ENCODE measurements at regions not wholly inside any gene's neighbourhood (a gene's known extent, or its start where the extent isn't known, plus 50 kb on each side); places are given as distances from the start of the nearest gene placed in this dataset.

DNA sequence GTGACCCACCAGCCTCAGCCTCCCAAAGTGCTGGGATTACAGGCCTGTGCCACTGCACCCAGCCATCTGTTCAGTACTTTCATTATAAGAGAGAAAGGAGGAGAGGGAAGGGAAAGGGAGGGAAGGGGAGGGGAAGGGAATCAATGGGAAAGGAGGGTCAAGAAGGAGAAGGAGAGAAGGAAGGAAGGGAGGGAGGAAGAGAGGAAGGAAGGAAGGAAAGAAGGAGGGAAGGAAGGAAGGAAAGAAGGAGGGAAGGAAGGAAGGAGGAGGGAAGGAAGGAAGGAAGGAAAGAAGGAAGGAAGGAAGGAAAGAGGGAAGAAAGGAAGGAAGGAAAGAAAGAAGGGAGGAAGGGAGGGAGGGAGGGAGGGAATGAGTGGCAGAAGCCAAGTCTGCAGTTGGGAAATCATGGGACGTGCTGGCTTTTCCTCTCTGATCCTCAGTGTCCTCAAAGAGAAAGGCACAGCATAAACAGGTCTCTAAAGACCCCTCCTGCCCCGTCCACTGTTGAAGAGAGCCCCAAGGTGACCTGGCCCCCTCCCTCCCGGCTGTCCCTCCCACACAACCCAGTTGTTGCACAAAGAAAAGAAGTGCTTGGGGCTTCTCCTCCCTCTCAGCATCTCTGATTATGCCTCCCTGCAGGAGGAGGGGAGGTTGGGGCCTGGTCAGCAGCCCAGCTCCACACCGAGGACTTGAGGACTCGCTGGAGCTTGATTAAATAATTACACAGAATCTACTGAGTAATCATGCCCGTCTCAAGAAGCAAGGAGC is 69.1 kb upstream of the TOP1 start:
- TF ChIP-seq ZNF274 (IDR thresholded peaks at IDR 0.05; ENCODE audit: low read depth, low read length) = no peak

GRCh38 chr20:40960101-40960500 is 68.5 kb upstream of the TOP1 start:
- no peak overlapping the region for H3K4me3 ChIP-seq (ENCODE audit: low read length)
- TF ChIP-seq ZNF274 (IDR thresholded peaks at IDR 0.05; ENCODE audit: low read depth, low read length) = no peak

More for the DNA sequence above, 69.1 kb upstream of the TOP1 start:
- no peak overlapping the region for H3K4me3 ChIP-seq (ENCODE audit: low read length)

DNA sequence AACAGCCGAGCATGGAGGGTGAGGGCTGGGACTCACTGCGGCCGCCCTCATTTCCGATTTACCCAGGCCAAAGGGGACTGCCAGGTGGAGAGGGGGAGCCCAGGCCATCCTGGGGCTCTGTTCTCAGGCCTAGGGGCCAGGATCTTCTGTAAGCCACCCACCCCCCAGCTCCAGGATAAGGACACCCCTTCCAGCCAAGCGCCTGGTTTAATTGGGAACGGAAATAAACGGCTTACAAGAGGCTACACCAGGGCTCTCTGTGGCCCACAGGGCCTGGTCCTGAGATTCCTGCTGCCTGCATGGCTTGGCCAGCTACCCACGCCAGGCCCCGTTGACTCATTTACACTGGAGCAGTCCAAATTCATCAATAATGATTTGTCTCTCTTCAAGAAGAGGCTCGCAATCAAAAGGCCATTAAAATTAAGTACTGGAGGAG is 68.1 kb upstream of the TOP1 start:
- H3K4me3 ChIP-seq (ENCODE audit: low read length) = no peak overlapping the region
- TF ChIP-seq ZNF274 (IDR thresholded peaks at IDR 0.05; ENCODE audit: low read depth, low read length) = no peak

DNA sequence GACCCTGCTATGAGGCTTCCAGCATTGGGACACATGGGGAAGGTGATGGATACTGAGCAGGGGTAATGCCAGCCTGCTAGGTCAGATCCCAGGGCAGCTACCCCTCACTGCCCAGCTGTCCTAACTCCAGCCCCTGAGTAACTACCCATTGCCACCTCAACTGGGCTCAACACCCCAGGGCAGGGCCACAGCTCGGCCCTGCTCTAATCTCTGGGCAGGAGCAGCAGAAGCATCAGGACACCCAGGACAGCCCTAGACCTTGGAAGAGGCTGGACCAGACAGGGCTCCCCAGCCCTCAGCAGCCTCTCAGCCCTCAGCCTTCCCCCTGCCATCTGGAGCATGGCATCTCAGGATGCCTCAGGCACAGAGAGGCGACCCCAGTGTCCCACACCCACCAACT is 67.4 kb upstream of the TOP1 start:
- no peak for TF ChIP-seq ZNF274 (IDR thresholded peaks at IDR 0.05; ENCODE audit: low read depth, low read length)
- H3K4me3 ChIP-seq (ENCODE audit: low read length) = no peak overlapping the region

- no peak overlapping the region for H3K4me3 ChIP-seq (ENCODE audit: low read length)
- no peak for TF ChIP-seq ZNF274 (IDR thresholded peaks at IDR 0.05; ENCODE audit: low read depth, low read length)
These were observed 66.7 kb upstream of the TOP1 start for GRCh38 chr20:40961686-40962640.

DNA sequence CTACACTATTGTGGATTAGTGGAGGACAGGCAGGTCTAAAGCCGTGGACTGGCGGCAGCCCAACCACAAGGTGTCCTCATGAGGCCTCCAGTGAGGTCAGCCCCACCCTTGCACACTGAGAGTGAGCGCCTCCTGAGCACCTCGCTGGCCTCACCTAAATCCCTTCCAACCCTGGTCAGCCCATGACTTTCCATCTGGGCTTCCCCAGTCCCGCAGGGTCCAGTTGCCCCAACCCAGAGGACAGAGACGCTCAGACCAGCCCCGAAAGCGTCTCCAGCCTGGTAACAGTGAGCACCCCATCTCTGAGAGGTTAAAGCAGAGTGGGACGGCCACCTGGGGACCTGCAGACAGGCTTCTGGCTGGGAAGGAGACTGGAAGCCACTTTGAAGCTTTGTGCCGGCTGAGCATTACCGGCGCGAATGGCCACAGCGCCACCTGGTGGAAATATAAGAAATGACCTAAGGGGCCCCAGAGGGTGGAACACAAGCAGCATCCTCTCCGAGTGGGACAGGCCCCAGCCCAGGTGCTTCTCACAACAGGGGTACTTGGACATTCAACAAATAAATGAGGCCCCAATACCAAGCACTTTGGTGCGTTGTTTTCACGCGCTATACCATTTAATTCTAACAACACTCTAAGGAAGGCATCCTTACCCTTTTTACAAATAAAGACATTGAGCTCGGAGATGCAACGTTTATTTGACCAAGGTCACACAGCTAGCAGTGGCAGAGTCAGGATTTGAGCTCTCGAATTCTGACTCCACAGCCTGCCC is 65.7 kb upstream of the TOP1 start:
- H3K4me3 ChIP-seq (ENCODE audit: low read length) = no peak overlapping the region
- no peak for TF ChIP-seq ZNF274 (IDR thresholded peaks at IDR 0.05; ENCODE audit: low read depth, low read length)

- no peak for TF ChIP-seq ZNF274 (IDR thresholded peaks at IDR 0.05; ENCODE audit: low read depth, low read length)
- no peak overlapping the region for H3K4me3 ChIP-seq (ENCODE audit: low read length)
These were observed 65.1 kb upstream of the TOP1 start for GRCh38 chr20:40963505-40963845.

DNA sequence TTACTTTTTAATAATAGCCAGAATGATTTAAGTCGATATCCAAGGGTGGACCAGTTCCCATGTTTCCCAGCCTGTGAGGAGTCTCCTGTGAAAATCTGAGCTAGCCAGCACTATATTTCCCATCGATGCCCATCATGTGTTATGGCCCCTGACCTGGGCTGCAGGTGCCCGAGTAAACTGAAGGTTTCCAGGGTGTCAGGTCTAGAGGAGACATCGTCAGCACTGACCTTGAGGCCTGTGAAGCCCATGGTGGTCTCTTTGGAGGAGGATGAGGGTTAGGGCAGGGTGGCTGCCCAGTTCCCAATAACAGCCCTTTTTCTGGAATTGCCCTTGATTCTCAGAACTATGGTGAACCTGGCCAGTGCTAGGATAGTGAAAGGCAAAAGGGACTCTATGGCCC is 63.0 kb upstream of the TOP1 start:
- TF ChIP-seq ZNF274 (IDR thresholded peaks at IDR 0.05; ENCODE audit: low read depth, low read length) = no peak
- H3K4me3 ChIP-seq (ENCODE audit: low read length) = no peak overlapping the region

- TF ChIP-seq ZNF274 (IDR thresholded peaks at IDR 0.05; ENCODE audit: low read depth, low read length) = no peak
These were observed 62.5 kb upstream of the TOP1 start for GRCh38 chr20:40966103-40966502.

DNA sequence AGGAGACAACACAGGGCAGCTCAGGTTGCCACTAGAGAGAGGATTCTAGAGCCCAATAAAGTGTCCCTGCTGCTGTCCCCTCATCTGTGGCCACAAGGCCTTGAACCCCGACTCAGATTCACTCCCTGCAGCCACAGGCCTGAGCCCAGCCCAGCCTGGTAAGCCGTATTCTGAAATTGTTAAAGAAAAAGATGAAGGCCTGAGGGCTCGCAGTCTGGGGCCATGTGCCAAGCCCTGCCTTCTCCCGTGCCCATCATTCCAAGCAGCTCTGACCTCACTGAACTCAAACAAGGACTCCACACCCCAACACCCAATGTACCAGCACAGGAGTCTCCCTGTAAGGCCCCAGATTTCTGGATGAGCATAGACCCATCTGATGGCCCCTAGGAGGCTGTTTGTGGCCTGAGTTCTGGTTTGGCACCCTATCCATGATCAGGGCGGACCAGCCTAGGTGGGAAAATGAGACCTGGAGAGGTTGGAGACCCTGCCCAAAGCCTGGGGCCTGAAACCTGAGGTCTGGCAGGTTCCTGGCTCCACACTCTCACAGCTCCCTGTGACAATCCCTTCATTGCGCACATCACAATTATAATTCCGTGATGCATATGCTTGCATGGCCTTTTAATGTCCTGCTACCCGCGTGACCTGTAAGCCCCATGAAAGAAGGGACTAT is 62.0 kb upstream of the TOP1 start:
- no peak for TF ChIP-seq ZNF274 (IDR thresholded peaks at IDR 0.05; ENCODE audit: low read depth, low read length)

More at GRCh38 chr20:40966103-40966502, 62.5 kb upstream of the TOP1 start:
- no peak overlapping the region for H3K4me3 ChIP-seq (ENCODE audit: low read length)

GRCh38 chr20:40967700-40968099 is 60.9 kb upstream of the TOP1 start:
- H3K4me3 ChIP-seq (ENCODE audit: low read length) = no peak overlapping the region
- no peak for TF ChIP-seq ZNF274 (IDR thresholded peaks at IDR 0.05; ENCODE audit: low read depth, low read length)

More for the DNA sequence above, 62.0 kb upstream of the TOP1 start:
- no peak overlapping the region for H3K4me3 ChIP-seq (ENCODE audit: low read length)

DNA sequence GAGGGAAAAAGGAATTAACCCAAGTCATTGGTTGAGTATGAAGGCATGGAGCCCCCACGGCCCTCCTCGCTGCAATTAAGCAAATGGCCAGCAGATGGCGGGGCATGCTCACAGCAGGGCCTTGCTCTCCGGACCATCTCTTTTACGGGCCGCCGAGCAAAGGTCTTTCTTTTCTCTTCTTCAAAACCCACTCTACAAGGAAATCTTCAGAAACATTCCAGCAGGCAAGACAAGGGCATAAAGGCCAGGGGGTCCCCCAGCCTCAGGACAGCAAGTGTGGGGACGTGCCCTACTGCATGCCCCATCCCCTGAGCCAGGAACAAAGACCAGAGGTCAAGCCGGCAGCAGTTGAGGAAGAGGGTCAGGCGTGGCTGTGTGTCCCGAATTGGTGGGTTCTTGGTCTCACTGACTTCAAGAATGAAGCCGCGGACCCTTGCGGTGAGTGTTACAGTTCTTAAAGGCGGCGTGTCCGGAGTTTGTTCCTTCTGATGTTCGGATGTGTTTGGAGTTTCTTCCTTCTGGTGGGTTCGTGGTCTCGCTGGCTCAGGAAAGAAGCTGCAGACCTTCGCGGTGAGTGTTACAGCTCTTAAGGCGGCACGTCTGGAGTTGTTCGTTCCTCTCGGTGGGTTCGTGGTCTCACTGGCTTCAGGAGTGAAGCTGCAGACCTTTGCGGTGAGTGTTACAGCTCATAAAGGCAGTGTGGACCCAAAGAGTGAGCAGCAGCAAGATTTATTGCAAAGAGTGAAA is 59.6 kb upstream of the TOP1 start:
- H3K4me3 ChIP-seq (ENCODE audit: low read length) = peak overlapping the region; percentile 35; the same call in 1 of the 2 replicates

DNA sequence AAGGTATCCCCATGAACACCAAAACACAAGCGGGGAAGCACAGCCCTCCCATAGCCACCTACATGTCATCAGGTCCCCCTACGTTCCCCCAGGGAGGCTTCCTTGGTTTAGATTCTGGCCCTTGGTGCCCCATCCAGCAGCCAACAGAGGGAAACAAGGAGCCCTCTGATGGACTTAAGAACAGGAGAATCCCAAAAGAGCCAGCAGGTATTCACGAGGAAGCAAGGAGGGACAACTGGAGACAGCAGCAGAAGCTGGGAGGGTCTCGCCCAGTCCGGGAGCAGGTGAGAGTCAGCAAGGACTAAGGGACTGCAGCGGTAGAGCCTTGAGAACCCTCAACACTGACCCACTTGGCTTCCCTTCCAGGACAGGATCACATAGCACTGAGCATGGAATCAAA is 58.4 kb upstream of the TOP1 start:
- TF ChIP-seq ZNF274 (IDR thresholded peaks at IDR 0.05; ENCODE audit: low read depth, low read length) = no peak

More for the DNA sequence above, 58.4 kb upstream of the TOP1 start:
- no peak overlapping the region for H3K4me3 ChIP-seq (ENCODE audit: low read length)

Measured in GM08714 (cell line).